AG04449 (cell line): ENCODE measurements at regions not wholly inside any gene's neighbourhood (a gene's known extent, or its start where the extent isn't known, plus 50 kb on each side); places are given as distances from the start of the nearest gene placed in this dataset.

Experiments
- CTCF ChIA-PET: fragments of 350-600 bp; formaldehyde crosslinking; extraction: SDS; loops from one replicate; lab custom pipeline; 2021; ENCODE audit warnings: antibody characterized with exemption; lab: Yijun Ruan, JAX
- POLR2A ChIA-PET: fragments of 400-600, 350-600 bp; formaldehyde crosslinking; extraction: SDS; loops from one replicate; lab custom pipeline; 2020; ENCODE audit warnings: antibody characterized with exemption, inconsistent platforms; lab: Yijun Ruan, JAX
- DNase-seq: peaks from one replicate; pipeline ENCODE4 v3.0.0-alpha.2; 2010; ENCODE audit warnings: low read depth, low spot score
- H3K4me3 ChIP-seq: 2 replicates; pipeline ENCODE4 v1.5.1; 2011; ENCODE audit warnings: low read depth, mild to moderate bottlenecking, control low read depth, low read length
- TF ChIP-seq, protein P1 (sequence below): IDR thresholded peaks from one replicate; pipeline ENCODE4 v1.5.1; 2011; ENCODE audit warnings: mild to moderate bottlenecking, moderate library complexity, low read length, control low read depth, inconsistent platforms; ENCODE audit not compliant: insufficient read depth; ENCODE audit errors: missing control alignments

DNA sequence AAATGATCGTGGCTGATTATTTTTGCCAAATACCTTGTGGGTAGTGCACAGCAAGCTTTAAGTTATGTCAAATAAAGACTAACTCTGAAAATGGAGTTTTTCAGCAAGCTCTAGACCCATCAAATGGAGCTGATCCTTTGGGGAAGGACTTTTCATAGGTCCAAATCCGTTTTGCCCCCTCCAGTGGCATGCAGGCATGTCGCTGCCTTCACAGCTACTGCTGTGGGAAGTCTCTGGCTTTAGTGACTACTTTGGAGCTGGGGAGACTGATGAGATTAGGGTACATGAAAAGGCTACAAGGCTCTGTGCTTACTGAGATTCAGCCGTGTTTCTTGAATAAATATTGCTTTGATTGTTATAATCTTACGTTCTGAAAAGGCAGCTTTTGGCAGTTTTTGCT, 106.6 kb upstream of the HS3ST1 start:
- TF ChIP-seq, protein P1, sequence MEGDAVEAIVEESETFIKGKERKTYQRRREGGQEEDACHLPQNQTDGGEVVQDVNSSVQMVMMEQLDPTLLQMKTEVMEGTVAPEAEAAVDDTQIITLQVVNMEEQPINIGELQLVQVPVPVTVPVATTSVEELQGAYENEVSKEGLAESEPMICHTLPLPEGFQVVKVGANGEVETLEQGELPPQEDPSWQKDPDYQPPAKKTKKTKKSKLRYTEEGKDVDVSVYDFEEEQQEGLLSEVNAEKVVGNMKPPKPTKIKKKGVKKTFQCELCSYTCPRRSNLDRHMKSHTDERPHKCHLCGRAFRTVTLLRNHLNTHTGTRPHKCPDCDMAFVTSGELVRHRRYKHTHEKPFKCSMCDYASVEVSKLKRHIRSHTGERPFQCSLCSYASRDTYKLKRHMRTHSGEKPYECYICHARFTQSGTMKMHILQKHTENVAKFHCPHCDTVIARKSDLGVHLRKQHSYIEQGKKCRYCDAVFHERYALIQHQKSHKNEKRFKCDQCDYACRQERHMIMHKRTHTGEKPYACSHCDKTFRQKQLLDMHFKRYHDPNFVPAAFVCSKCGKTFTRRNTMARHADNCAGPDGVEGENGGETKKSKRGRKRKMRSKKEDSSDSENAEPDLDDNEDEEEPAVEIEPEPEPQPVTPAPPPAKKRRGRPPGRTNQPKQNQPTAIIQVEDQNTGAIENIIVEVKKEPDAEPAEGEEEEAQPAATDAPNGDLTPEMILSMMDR, result no peak
- POLR2A ChIA-PET, result no interaction called here
- no peak overlapping the region for H3K4me3 ChIP-seq
- CTCF ChIA-PET, result no interaction called here
- no peak for DNase-seq

DNA sequence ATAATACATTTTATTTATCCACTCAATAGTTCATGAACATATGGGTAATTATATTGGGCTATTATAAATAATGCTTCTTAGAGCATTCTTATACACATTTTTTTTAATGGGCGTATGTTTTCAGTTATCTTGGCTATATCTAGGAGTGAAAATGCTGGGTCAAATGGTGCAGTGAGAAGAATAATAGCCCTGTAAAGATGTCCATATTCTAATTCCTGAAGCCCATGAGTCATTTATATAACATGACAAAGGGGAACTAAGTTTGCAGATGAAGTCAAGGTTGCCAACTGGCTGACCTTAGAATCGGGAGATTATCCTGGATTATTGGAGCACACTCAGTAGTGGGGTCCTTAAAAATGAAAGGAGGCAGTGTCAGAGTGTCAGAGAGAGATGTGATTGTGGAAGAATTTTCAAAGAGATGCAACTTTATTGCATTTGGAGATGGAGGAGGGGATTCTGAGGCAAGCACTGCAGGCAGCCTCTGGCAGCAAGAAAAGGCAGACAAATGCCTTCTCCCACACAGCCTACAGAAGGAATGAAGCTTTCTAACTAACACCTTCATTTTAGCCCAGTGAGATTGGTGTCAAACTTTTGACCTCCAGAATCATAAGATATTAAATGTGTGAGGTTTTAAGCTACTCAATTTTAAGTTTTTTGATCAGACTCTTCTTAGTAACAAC, 106.1 kb upstream of the HS3ST1 start:
- DNase-seq, result no peak
- ChIA-PET CTCF (no interaction called here), POLR2A (no interaction called here)
- TF ChIP-seq, protein P1, result no peak
- H3K4me3 ChIP-seq, result no peak overlapping the region

DNA sequence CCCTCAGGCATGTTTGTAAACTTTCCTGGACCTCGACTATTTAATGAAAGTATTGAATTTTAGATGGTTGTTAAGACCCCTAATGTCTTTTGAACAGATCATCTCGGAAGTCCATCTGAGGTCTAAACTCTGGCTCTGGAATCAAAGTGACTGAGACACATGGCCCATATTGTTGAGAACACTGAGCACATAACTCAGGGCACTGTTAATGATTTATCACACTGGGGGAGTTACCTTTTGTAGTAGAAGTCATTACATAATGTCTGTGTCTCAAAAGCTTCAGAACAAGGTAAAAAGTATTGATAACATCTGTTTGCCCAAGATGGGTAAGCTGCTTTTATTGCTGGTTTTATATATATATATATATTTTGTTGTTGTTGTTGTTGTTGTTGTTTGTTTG, 103.4 kb upstream of the HS3ST1 start:
- POLR2A ChIA-PET, result no interaction called here
- no peak for DNase-seq
- TF ChIP-seq, protein P1, result no peak
- H3K4me3 ChIP-seq, result no peak overlapping the region
- CTCF ChIA-PET, result no interaction called here

DNA sequence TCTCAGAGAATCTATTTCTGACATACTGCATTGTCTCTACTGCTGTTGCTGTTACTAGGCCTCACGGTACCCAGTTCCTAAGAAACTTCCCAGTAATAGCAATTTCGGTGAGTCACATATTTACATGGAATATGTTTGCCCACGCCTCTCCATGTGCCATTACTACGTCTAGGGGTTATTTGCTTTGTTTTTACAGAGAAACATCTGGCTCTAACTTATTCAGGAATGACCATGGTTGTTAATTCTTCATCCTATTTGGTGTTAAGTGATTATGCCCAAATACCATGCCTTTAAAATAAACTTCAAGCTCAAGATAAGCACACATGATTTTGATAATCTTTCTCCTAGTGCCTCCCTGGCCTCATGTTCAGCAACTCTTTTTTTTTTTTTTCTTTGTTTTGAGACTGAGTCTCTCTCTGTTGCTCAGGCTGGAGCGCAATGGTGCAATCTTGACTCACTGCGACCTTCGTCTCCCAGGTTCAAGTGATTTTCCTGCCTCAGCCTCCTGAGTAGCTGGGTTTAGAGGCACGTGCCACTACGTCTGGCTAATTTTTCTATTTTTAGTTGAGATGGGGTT, 101.0 kb upstream of the HS3ST1 start:
- CTCF ChIA-PET, result no interaction called here
- DNase-seq, result no peak
- POLR2A ChIA-PET, result no interaction called here
- no peak overlapping the region for H3K4me3 ChIP-seq
- TF ChIP-seq, protein P1, result no peak

DNA sequence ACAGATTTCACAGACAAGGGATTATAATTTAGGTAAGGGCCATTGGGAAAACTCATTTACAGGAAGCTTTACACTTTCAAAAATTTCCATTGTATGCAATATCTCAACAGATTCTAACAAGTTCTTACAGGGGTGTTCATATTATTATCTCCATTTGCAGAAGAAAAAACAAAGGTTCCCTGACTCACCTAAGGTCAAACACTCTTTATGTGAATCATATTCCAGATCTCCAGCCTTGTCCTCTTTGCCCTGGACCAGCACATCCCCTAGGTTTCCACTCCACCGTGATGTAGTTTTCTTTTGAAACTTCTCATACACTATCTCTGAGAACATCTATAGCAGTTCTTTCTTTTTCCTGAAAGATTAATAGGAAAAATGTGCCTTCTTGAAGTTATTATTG, 96.4 kb upstream of the HS3ST1 start:
- no peak for DNase-seq
- ChIA-PET CTCF (no interaction called here), POLR2A (no interaction called here)
- TF ChIP-seq, protein P1, result no peak
- H3K4me3 ChIP-seq, result no peak overlapping the region

DNA sequence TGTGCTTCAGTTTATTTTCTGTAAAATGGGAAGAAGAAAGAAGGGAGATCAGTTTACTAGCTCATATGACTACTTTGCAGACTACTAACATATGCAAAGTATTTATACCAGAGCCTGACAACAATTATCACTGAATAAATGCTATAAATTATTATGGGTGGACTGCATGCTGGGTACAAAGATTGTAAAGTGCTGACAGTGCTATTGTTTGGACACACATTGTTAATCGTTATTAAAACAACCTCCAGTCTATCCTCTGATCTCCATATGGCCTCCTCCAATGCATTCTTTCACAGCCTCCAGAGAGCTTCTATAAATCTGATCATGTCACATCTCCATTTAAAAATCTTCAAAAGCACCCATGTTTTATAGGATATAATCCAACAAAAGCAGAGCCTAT, 90.1 kb upstream of the HS3ST1 start:
- POLR2A ChIA-PET, result no interaction called here
- TF ChIP-seq, protein P1, result no peak
- CTCF ChIA-PET, result no interaction called here
- no peak for DNase-seq
- no peak overlapping the region for H3K4me3 ChIP-seq
